Erythroblast (primary cell): ENCODE measurements at regions not wholly inside any gene's neighbourhood (a gene's known extent, or its start where the extent isn't known, plus 50 kb on each side); places are given as distances from the start of the nearest gene placed in this dataset.

Experiments
- GATA1 ChIP-seq: IDR thresholded peaks from 2 replicates; pipeline ENCODE4 v1.6.1; 2011; ENCODE audit warnings: low read depth, mild to moderate bottlenecking, control low read depth, low read length, moderate library complexity
- POLR2A ChIP-seq: IDR thresholded peaks from 2 replicates; pipeline ENCODE4 v1.6.1; 2011; ENCODE audit warnings: mild to moderate bottlenecking, low read length

GRCh38 chr2:2931318-2932075 is 446.1 kb downstream of the EIPR1 start:
- no peak for TF ChIP-seq POLR2A
- TF ChIP-seq GATA1: no peak
